Breast epithelium (tissue), 3 donors: ENCODE measurements at regions not wholly inside any gene's neighbourhood (a gene's known extent, or its start where the extent isn't known, plus 50 kb on each side); places are given as distances from the start of the nearest gene placed in this dataset.

Experiments used
- POLR2A ChIP-seq: fragments of 450-650 bp; IDR thresholded peaks from one replicate; pipeline ENCODE4 v1.6.1; 2016; ENCODE audit warnings: antibody characterized with exemption, mild to moderate bottlenecking, moderate library complexity
- TF ChIP-seq, protein P1 (sequence below), 3 donors: fragments of 450-650 bp; IDR thresholded peaks; one replicate each; pipeline ENCODE4 v1.5.1; 2016 to 2017; ENCODE audit warnings: antibody characterized with exemption in 3 of 3, mild to moderate bottlenecking in 3 of 3, moderate library complexity in 3 of 3

DNA sequence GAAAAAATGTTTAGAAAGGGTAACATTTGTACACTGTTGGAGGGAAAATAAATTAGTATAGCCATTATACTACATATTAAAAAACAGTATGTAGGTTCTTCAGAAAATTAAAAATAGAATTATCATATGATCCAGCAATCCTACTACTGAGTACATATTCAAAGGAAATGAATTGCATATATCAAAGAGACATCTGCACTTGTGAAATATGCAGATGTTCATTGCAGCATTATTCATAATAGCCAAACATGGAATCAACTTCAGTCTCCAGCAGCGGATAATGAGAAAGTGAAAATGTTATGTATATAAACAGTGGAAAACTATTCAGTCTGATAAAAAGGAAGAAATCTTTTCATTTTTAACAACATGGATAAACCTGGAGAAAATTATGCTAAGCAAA lies 695.5 kb downstream of the SLCO4C1 start:
- TF ChIP-seq, protein P1, sequence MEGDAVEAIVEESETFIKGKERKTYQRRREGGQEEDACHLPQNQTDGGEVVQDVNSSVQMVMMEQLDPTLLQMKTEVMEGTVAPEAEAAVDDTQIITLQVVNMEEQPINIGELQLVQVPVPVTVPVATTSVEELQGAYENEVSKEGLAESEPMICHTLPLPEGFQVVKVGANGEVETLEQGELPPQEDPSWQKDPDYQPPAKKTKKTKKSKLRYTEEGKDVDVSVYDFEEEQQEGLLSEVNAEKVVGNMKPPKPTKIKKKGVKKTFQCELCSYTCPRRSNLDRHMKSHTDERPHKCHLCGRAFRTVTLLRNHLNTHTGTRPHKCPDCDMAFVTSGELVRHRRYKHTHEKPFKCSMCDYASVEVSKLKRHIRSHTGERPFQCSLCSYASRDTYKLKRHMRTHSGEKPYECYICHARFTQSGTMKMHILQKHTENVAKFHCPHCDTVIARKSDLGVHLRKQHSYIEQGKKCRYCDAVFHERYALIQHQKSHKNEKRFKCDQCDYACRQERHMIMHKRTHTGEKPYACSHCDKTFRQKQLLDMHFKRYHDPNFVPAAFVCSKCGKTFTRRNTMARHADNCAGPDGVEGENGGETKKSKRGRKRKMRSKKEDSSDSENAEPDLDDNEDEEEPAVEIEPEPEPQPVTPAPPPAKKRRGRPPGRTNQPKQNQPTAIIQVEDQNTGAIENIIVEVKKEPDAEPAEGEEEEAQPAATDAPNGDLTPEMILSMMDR (IDR thresholded peaks at IDR 0.05) = no peak
- no peak for TF ChIP-seq POLR2A
